Frontal cortex (tissue), 3 donors: ENCODE measurements at regions not wholly inside any gene's neighbourhood (a gene's known extent, or its start where the extent isn't known, plus 50 kb on each side); places are given as distances from the start of the nearest gene placed in this dataset.
"Not testable (repeated sequence)": the region's sequence is repeated elsewhere in the genome, so short reads cannot be mapped to it uniquely, and the experiment has no call there.

Source experiments
- DNase-seq, 2 donors: peaks; one replicate each; pipeline ENCODE4 v3.0.0; 2012; ENCODE audit warnings: low spot score in 2 of 2
- FAIRE-seq: peaks from 2 replicates; lab custom pipeline; 2012; peaks lifted over from hg19 to GRCh38; lab: Jason Lieb, UNC
- donor health status: control.
- donor health status: control.
- donor health status: control.

- DNase-seq (no peak), FAIRE-seq (no peak)
These were observed 568.8 kb downstream of the STIM2 start for GRCh38 chr4:27429364-27429871.

- DNase-seq, result no peak
- no peak for FAIRE-seq
These were observed 581.5 kb downstream of the STIM2 start for GRCh38 chr4:27442146-27442545.

GRCh38 chr4:27442661-27443060, 582.0 kb downstream of the STIM2 start:
- not testable (repeated sequence) for DNase-seq, FAIRE-seq

- no peak for FAIRE-seq
- no peak for DNase-seq
These were observed 603.2 kb downstream of the STIM2 start for GRCh38 chr4:27463816-27464215.

GRCh38 chr4:27467351-27467750, 606.7 kb downstream of the STIM2 start:
- no peak for FAIRE-seq
- no peak for DNase-seq

- FAIRE-seq (no peak), DNase-seq (no peak)
These were observed 611.7 kb downstream of the STIM2 start for GRCh38 chr4:27472364-27472763.

GRCh38 chr4:27474691-27475090, 614.0 kb downstream of the STIM2 start:
- no peak for DNase-seq
- FAIRE-seq, result no peak

GRCh38 chr4:27484216-27484615, 623.6 kb downstream of the STIM2 start:
- DNase-seq (no peak), FAIRE-seq (no peak)

- FAIRE-seq (no peak), DNase-seq (no peak)
These were observed 629.7 kb downstream of the STIM2 start for GRCh38 chr4:27490315-27490714.

GRCh38 chr4:27490766-27491165, 630.1 kb downstream of the STIM2 start:
- no peak for FAIRE-seq

GRCh38 chr4:27506401-27506800, 645.8 kb downstream of the STIM2 start:
- FAIRE-seq (no peak), DNase-seq (no peak)

More at GRCh38 chr4:27490766-27491165, 630.1 kb downstream of the STIM2 start:
- no peak for DNase-seq

GRCh38 chr4:27514711-27515110, 654.1 kb downstream of the STIM2 start:
- no peak for FAIRE-seq

GRCh38 chr4:27515140-27515539, 654.5 kb downstream of the STIM2 start:
- FAIRE-seq, result no peak
- no peak for DNase-seq

More at GRCh38 chr4:27514711-27515110, 654.1 kb downstream of the STIM2 start:
- no peak for DNase-seq

GRCh38 chr4:27518876-27519275, 658.2 kb downstream of the STIM2 start:
- FAIRE-seq (no peak), DNase-seq (peak in 1 of 2 donors; percentile 2)

- DNase-seq (no peak), FAIRE-seq (no peak)
These were observed 663.6 kb downstream of the STIM2 start for GRCh38 chr4:27524224-27524623.

GRCh38 chr4:27534488-27534887, 673.8 kb downstream of the STIM2 start:
- no peak for FAIRE-seq

GRCh38 chr4:27568236-27568951, 707.8 kb downstream of the STIM2 start:
- no peak for FAIRE-seq

More at GRCh38 chr4:27534488-27534887, 673.8 kb downstream of the STIM2 start:
- no peak for DNase-seq

GRCh38 chr4:27568952-27569319, 708.3 kb downstream of the STIM2 start:
- FAIRE-seq (no peak), DNase-seq (no peak)

More at GRCh38 chr4:27568236-27568951, 707.8 kb downstream of the STIM2 start:
- no peak for DNase-seq

GRCh38 chr4:27574743-27575142, 714.1 kb downstream of the STIM2 start:
- no peak for DNase-seq
- no peak for FAIRE-seq

- DNase-seq (no peak), FAIRE-seq (no peak)
These were observed 717.3 kb downstream of the STIM2 start for GRCh38 chr4:27577951-27578350.

GRCh38 chr4:27592738-27593137, 732.1 kb downstream of the STIM2 start:
- no peak for FAIRE-seq
- DNase-seq, result no peak

GRCh38 chr4:27594922-27595321, 734.3 kb downstream of the STIM2 start:
- FAIRE-seq (no peak), DNase-seq (no peak)
